Cardiac fibroblast (primary cell): ENCODE measurements at regions not wholly inside any gene's neighbourhood (a gene's known extent, or its start where the extent isn't known, plus 50 kb on each side); places are given as distances from the start of the nearest gene placed in this dataset.

Experiments used
- DNase-seq, 2 donors: peaks; one replicate each; pipeline versions ENCODE4 v3.0.0 to v3.0.0-alpha.2; 2010; ENCODE audit warnings: low read depth in 2 of 2
- H3K4me3 ChIP-seq, 2 donors: replicated peaks in 1 of 2; 1 replicate in 1 of 2; 2 replicates in 1 of 2; pipeline ENCODE4 v1.5.1; 2011; ENCODE audit warnings: low read depth in 2 of 2, low read length in 2 of 2, mild to moderate bottlenecking in 2 of 2, moderate library complexity in 1 of 2
- TF ChIP-seq, protein P1 (sequence below): IDR thresholded peaks from one replicate; pipeline ENCODE4 v1.5.1; 2011; ENCODE audit warnings: low read depth, mild to moderate bottlenecking, low read length, inconsistent platforms

DNA sequence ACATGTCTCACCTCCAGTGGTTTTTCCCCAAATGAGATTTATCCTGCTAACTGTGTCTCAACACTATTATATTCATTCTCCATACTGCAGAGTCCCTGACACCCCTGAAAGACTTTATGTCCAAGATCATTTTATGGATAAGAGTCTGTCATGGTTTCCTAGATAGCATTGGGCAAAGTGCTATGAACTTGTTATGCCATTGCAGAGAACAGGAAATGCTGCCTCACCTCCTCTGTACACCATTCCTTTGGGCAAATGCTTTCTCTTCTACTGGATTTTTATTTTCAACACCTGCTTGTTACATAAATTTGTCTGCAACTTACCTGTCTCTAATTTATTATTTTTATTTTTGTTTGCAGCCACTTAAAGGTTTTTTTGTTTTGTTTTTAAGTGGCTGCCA lies 652.5 kb upstream of the FAM98A start:
- no peak for DNase-seq
- H3K4me3 ChIP-seq: no peak overlapping the region
- TF ChIP-seq, protein P1, sequence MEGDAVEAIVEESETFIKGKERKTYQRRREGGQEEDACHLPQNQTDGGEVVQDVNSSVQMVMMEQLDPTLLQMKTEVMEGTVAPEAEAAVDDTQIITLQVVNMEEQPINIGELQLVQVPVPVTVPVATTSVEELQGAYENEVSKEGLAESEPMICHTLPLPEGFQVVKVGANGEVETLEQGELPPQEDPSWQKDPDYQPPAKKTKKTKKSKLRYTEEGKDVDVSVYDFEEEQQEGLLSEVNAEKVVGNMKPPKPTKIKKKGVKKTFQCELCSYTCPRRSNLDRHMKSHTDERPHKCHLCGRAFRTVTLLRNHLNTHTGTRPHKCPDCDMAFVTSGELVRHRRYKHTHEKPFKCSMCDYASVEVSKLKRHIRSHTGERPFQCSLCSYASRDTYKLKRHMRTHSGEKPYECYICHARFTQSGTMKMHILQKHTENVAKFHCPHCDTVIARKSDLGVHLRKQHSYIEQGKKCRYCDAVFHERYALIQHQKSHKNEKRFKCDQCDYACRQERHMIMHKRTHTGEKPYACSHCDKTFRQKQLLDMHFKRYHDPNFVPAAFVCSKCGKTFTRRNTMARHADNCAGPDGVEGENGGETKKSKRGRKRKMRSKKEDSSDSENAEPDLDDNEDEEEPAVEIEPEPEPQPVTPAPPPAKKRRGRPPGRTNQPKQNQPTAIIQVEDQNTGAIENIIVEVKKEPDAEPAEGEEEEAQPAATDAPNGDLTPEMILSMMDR: no peak

DNA sequence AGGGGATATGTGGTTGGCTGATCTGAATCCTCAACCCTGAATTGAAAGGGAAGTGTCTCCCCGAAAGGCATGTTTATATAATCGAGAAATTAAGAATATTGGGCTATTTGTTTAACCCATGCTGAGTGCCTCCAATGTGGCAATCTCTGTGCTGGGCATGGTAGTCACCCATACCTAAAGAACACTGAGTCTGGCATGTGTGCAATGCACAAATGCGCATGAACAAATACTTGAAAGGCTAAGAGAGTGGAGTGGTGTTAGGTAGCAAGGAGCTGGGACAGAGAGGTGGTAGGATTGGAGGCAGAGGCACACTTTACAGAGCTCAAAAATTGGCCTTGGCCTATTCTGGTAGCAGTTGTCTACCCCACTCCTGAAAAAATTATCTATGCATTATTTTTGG lies 645.1 kb upstream of the FAM98A start:
- no peak overlapping the region for H3K4me3 ChIP-seq
- no peak for DNase-seq
- TF ChIP-seq, protein P1: no peak

GRCh38 chr2:34242763-34243123 lies 643.6 kb upstream of the FAM98A start:
- TF ChIP-seq, protein P1: no peak
- no peak for DNase-seq
- no peak overlapping the region for H3K4me3 ChIP-seq

GRCh38 chr2:34241905-34242762 lies 643.0 kb upstream of the FAM98A start:
- no peak overlapping the region for H3K4me3 ChIP-seq
- TF ChIP-seq, protein P1: no peak
- no peak for DNase-seq

GRCh38 chr2:34239511-34239910 lies 640.4 kb upstream of the FAM98A start:
- no peak overlapping the region for H3K4me3 ChIP-seq
- TF ChIP-seq, protein P1: no peak
- DNase-seq: no peak

- H3K4me3 ChIP-seq: no peak overlapping the region
- DNase-seq: no peak
- TF ChIP-seq, protein P1: no peak
Measured at GRCh38 chr2:34234823-34235222, 635.7 kb upstream of the FAM98A start.

DNA sequence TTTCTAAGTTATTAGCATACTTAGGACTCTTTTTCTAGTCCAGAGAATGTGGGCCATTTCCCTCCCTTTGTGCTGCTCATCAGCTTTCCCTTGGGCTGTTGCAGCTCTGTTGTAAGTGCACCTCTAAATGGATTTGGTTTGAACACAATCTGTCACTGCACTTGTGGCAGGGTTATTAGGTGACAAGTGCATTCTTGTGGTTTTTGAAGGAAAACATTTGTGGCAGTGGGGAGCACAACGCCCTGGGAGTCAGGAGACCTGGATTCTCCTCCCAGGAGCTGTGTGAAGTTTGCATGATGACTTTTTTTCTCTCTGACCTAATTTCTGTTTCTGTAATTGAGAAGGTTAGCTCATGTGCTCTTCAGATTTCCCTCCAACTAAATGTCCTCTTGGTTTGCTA lies 630.9 kb upstream of the FAM98A start:
- H3K4me3 ChIP-seq: no peak overlapping the region
- DNase-seq: no peak
- TF ChIP-seq, protein P1: no peak
